GM19238 (cell line): ENCODE measurements at regions not wholly inside any gene's neighbourhood (a gene's known extent, or its start where the extent isn't known, plus 50 kb on each side); places are given as distances from the start of the nearest gene placed in this dataset.
"Not testable (repeated sequence)": the region's sequence is repeated elsewhere in the genome, so short reads cannot be mapped to it uniquely, and the experiment has no call there.

Source experiments
- DNase-seq: peaks from one replicate; pipeline ENCODE4 v3.0.0; 2011; ENCODE audit warnings: low spot score; ENCODE audit not compliant: insufficient read length

DNA sequence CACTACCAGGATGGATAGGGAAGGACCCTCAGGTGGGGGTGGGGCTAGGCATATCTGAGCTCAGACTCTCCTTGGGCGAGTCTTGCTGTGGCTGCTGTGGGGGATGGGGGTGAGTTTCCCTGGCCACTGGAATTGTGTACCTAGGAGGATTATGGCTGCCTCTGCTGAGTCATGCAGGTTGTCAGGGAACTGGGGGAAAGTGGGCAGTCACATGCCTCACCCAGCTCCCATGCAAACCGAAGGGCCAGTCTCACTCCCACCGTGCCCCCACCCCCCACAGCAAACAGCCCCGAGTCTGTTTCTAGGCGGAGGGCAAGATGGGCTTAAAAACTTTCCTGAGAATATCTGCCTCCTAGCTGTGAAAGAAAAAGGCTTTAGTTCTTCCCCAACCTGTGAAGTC is 210.3 kb upstream of the FERMT1 start:
- no peak for DNase-seq

DNA sequence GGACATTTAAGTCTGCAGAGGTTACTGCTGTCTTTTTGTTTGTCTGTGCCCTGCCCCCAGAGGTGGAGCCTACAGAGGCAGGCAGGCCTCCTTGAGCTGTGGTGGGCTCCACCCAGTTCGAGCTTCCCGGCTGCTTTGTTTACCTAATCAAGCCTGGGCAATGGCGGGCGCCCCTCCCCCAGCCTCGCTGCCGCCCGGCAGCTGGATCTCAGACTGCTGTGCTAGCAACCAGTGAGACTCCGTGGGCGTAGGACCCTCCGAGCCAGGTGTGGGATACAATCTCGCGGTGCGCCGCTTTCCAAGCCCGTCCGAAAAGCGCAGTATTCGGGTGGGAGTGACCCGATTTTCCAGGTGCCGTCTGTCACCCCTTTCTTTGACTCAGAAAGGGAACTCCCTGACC is 198.4 kb upstream of the FERMT1 start:
- DNase-seq, result not testable (repeated sequence)

DNA sequence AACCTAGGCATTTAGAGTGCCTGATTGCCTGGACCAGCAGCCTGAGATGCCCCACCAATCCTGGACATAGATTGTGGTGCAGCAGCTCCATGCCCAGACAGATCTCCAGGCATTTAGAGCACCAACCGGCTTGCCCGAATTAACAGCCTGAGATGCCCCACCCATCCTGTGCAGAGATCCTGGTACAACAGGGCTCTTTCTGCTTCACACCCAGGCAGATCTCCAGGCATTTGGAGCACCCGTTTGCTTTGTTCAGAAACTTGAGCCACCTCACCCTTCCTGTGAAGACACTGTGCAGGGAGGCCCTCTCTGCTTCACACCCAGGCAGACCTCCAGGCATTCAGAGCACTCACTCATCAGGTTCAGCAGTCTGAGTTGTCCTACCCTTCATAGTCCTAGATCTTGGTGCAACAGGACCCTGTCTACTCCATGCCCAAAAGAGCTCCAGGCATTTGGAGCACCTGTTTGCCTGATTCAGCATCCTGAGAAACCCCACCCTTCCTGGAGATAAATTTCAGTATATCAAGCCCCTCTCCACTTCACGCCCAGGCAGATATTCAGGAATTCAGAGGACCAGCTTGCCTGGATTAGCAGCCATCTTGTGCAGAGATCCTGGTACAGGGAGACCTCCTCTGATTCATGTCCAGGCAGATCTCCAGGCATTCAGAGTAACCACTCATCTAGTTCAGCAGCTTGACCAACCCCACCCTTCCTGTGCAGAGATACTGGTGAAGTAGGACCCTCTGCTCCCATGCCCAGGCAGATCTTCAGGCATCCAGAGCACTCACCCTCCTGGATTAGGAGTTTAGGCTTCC is 189.2 kb upstream of the FERMT1 start:
- DNase-seq, result no peak

DNA sequence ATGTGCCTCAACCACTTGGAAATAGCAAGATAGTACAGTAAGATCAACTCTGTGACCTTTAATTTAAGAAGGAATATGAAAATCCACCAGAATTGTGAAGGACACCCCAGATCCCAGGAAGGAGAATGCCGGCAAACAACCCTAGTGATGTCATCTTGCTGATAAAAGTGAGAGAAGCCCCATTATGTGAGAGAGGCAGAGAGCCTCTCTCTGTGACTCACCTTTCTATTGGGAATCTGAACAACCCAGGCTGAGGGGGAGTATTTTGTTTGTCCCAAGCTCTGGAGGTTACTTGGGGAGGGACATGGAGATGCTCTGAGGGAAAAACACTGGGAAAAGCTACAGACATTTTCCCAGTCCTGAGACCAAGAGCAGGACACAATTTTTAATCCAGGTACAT is 188.3 kb upstream of the FERMT1 start:
- DNase-seq, result no peak

DNA sequence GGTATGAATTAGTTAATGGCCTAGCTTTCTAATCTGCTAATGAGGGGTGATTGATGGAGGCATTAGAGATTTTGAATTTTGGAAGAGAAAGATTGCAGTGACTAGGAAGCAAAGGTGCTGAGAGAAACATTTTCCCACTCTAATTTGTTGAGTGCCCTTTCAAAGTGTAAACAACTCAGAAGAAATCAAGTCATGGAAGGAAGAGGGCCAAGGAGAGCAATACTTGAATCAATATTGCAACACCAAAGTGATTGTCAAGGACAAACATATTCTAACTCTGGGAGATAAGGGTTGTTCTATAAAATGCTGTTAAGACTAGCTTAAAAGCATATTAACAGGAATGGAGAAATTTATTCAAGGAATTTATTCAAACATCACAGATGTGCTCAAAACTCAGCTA is 182.7 kb upstream of the FERMT1 start:
- no peak for DNase-seq

DNA sequence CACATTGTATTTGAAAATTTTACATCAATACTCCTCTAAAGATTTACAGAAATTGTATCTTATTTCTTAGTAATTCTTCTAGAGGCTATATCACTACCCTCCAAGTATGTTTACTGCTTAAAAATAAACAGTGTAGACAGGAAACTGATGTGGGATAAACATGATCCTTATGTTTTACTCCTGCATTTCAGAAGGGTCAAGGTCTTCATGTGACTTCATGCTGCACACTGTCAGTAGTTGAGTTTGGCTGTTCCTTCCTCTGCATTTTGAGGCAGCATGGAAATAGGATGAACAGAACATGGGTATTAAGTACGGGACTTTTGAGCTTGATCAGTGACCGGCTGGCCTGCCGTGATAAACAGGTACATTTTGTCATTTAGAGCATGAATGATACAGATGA is 179.2 kb upstream of the FERMT1 start:
- DNase-seq, result no peak

DNA sequence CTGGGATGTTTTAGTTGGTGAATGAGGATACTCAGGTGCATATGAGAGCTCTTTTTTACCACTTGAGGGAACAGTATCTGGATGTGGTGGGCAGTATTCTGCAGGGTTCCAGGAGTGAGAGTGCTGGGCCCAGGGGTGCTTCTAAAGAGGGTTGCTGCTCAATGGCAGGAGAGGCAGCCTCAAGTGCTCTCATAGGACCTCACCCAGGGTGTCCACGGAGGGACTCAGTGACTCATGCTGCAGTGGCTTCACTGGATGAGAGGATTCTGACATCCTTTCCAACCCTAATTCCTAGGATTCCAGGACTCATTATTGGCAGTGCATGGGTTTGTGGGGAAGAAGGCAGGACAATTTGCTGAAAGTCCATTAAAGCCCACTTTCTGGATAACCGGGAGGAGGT is 176.6 kb upstream of the FERMT1 start:
- DNase-seq, result no peak

DNA sequence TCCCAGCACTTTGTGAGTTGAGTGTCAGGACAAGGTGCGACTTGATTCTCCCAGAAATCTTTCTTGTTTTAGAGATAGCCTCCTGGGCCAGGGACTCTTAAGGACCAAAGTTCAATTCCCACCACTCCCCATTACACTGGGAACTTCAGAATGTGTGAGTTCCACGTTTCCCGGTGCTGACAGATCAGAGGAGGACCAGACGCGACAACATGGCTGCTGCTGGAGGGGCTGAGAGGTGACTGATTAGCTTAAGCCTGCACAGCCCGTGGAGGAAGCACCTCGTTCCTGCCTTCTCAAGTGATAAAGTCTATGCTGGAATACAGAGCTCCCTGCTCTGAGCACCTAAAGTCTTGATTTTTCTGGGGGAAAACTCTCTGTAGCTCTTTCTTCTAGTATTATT is 175.2 kb upstream of the FERMT1 start:
- no peak for DNase-seq

DNA sequence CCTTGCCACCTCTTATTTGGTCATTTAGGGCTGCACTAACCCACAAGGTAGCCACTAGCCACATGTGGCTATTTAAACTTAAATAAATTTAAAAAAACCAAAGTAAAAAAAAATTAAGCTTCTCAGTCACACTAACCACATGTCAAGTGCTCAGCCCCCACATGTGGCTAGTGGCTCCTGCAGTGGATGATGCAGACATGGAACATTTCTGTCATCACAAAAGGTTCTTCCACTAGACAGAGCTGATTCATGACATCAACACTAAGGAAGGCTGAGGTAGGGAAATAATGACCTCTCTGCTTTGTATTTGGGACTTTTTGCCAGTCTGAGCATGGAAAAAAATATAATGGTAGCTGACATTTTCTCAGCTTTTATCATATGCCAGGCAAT is 173.0 kb upstream of the FERMT1 start:
- no peak for DNase-seq

DNA sequence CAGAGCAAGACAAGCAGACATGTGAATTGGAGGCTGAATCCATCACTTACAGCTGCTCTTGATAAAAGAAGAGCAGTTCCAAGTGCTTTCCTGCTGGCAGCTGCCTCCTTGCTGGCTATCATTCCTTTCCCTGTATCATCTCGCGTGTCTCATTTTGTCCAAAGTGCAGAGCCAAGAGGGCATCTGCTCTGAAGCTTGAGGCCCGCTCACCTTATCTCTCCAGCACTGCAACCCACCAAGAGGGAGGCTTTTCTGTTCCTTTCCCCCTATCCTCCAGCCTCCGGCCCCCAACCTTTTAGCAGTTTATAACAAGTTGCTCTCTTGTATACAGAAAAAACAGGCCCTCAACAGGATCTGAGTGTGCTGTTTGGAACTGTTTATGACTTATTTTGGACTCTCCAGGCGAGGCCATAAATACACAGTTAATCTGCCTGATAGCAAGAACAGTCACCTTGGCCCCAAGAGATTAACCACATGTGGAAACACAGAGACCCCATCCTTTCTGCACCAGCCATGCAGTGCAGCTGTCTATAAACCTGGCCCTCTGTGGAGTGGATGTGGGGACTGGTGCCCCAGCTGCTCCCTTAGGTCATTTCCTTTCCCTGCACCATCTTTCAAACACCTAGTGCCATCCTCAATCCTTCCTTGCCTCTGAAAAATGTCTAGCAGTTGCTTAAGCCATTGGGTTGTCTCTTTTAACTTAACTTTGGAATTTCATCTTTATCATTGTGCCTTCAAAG is 172.5 kb upstream of the FERMT1 start:
- DNase-seq, result no peak

DNA sequence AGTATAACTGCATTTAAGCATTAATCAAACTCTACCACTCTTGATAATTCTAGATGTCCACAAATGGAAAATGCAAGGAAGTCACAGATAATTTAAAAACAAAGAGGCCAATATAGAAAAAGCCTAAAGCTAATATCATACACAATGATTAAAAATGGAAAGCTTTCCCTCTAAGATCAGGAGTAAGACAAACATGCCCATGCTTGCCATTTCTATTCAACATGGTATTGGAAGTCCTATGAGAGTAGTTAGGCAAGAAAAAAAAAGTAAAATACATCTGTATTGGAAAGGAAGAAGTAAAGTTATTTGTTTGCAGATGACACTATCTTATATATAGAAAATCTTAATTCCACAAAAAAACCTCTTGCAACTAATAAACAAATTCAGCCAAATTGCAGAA is 164.6 kb upstream of the FERMT1 start:
- no peak for DNase-seq

DNA sequence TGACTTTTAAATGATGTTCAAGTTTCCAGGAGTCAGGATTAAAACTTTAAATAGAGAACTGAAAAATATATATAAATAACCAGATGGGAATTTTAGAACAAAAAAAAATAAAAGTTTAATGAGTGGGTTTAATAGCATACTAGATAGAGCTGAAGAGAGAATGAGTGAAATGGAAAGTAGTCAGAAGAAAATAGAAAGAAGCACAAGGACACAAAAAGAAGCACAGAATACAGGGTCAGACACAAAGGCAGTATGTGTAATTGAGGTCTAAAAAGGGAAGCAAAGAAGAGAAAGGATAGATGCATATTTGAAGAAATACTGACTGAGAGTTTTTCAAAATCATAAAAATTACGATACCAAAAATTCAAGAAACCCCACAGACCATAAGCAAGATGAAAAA is 159.8 kb upstream of the FERMT1 start:
- DNase-seq, result no peak

DNA sequence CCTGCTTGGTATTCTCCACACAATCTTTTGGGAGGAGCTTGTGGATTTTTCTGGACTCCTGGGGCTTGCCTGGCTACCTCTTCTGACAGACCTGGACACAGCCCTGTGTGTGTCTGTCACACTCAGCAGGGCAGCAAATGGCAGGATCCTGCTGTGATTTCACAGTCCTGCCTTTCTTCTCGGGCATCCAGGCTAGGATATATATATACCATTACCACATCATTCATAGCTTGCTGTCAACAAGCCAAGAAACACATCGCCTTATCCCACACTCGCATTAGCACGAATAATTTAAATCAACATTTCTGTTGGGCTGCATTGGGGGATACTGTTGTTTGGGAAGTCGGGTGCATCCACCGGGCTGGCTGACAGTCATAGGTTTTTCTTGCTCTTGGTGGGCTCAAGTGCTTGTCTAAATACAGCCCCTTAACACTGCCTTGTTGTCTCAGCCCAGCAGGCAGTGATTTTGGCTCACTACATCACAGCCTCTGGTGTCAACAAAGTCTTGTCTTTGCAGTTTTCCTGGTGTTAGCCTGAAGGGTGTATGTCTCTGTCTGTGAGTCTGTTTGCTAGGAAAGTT is 154.9 kb upstream of the FERMT1 start:
- no peak for DNase-seq

DNA sequence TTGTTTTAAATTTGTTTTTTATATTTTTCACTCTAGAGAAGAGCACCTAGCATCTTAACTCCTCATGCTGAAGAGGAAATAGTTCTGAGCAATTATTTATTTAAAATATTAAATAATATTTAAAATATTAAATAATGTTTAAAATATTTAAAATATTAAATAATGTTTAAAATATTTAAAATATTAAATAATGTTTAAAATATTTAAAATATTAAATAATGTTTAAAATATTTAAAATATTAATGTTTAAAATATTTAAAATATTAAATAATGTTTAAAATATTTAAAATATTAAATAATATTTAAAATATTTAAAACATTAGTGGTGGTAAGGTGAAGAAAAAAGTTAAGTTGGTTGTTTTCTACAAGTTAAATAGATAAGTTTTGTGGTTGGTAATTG is 147.6 kb upstream of the FERMT1 start:
- DNase-seq, result not testable (repeated sequence)

DNA sequence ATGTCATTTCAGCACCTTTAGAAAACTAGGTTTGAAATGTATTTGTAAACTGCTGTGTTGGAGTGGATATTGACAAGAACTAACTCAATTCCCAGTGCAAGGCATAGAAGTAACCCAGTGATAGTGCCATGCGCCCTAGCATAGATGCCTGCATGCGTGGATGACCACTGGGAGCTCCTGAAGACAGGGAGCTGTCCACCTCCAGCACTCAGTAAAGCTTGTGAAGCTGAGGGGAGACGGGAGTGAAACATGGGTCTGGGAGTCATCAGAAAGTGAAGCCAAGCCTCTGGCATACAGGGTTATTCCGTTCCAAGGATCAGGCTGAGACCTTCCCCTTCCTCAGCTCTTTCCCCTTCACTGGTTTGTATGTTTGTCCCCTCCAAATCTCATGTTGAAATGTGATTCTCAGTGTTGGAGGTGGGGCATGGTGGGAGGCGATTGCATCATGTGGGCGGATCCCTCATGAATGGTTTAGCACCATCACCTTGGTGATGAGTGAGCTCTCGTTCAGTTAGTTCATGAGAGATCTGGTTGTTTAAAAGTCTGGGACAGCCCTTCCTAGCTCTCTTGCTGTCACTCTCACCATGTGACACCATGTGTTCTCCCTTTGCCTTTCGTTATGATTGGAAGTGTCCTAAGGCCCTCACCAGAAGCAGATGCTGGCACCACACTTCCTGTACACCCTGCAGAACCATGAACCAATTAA is 146.5 kb upstream of the FERMT1 start:
- DNase-seq, result no peak

DNA sequence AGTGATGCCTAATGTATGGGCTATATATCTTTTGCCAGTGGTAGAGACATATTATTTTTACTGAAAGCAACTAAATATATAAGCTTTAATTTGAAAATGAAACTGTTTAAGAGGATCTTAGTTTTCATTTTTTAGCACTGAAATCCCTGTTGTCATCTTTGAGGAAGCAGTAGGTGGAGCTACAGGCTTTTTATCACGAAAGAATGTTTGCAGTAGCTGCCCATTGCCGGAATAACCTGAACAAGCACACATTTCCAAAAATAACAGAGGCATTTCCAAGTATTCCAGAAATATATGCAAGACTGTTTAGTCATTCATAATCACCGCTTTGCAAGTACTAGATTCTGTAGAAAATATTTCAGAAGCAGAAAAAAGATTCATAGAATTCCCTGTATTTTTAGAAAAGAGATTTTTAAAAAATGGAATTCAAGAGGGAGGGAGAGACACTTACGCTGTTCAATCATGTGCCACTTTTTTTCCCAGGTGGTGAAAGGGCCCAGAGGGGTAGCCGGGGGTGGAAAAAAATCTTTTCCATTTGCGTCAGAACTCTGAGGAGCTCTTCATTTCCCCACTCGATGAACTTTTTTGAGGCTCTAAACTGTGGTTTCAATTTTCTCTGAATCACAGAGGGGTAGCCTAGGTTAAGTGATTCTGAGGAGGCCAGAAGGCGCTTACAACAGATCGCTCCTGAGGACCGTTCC is 142.5 kb upstream of the FERMT1 start:
- no peak for DNase-seq

DNA sequence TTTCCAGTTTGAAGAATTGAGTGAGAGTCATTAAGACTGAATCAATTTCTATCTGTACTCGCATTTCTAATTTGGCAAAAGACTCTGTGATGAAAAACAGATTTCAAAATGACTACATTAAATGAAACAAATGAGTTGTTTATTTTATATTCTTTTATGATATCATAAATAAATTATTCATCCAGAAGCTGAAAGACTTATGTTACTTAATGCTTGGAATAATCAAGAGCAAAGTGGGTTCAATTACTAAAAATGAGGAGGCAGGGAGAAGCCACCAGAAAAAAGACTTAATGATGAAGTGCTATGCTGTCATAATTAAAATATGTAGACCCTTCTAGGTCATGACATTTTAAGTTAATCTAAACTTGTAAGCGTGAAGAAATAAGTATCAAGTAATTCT is 130.6 kb upstream of the FERMT1 start:
- no peak for DNase-seq

DNA sequence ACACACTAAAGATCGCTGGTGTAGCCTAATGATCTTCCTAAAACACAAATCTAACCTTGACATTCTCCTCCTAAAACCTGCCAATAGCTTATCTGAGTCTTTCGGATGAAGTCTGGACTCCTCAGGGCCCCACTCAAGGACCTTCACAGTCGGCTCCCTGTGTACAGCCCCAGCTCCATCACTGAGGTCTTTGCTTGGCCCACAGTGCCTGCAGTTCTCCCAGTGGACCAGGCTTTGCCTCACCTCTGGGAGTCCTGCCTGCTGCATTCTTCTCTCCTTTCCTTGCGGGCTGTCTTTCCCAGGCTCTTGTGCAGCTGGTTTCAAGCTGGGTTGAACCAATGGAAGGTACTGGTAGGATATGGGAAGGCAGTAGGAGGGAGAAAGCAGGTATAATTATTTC is 122.6 kb upstream of the FERMT1 start:
- DNase-seq, result no peak

DNA sequence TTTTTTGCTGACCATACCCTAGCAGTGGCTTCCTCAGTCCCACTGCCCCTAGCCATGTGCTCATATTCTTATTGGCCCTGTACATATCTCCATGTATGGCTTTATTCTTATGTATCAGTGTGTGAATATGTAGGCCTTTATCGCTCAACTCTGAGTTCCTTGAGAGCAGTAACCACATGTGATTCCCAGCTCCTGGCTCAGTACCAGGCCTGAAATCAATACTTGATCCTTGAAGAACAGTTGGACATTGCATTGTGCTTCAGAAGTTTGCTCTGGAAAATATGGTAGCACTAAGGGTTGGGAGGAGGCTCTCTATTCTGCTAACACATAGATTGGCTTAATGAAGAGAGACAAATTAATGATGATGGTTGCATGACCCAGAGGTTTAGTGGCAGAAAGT is 118.8 kb upstream of the FERMT1 start:
- no peak for DNase-seq

DNA sequence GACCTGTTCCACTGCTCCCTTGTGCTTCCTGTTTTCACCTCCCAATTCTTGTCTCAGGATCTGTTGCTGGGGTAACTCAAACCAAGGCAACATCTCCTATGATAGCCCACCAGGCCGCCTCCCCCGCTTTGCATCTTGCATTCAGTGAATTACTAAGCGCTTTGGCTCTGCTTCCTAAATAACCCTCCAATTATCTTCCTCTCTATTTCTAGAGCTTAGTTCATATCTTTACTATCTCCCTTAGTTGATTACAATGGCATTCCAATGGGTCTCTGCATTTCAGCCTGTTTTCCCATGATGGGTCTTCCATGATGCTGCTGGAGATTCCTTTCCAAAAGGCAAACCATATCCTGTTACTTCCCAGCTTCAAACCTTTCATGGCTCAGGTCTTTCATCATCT is 117.2 kb upstream of the FERMT1 start:
- no peak for DNase-seq

DNA sequence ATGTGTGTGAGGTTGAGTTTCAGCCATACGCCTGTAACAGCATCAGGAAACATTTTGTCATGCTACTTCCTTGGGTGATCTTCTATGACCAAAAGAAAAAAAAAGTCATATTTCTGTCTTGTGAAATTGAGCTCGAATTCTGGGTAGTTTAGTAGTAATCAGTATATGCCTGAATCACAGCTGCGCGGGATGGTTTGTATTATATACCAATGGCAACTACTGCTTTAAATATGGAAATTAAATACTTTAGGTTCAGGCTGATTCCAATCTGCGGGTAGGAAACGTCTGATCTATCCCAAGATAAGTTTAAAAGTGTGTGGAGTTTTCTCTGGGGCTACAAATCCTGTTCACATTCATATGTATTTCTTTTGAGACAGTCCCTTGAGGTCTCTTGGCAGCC is 115.6 kb upstream of the FERMT1 start:
- DNase-seq, result no peak
